ENCODE measurements at regions not wholly inside any gene's neighbourhood (a gene's known extent, or its start where the extent isn't known, plus 50 kb on each side); places are given as distances from the start of the nearest gene placed in this dataset.

DNA sequence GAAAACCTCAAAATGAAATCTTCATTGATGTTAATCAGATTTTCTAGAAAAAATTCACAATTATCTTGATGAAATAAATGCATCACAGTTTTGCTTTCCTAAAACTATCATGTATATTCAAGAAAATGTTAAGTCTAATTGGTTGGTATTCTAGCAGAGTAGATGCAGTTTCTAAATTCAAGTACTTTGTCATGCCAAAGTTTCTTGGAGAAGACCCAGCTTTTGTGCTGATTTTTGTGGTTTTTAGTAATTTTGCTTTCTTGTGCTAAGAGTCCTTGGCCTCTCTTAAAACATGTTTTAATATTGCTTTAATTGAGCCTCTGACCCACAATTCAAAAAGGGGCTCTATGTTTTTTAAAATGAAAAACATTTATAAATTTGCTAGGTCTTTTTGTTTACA, 924.8 kb upstream of the PTPRD start:
- H3K36me3 ChIP-seq (ENCODE audit: insufficient read depth, low read depth, low read length): no peaks in the 10 kb centered on the region
- H3K4me3 ChIP-seq (ENCODE audit: low read length): no peak overlapping the region
- H3K9me3 ChIP-seq (ENCODE audit: insufficient read depth, low read depth, low read length): no peaks in the 10 kb centered on the region
- no peak overlapping the region for H3K9ac ChIP-seq (ENCODE audit: low read depth, low read length)
- no peaks in the 10 kb centered on the region for H3K4me1 ChIP-seq (ENCODE audit: insufficient read depth, low read length)
- no peak overlapping the region for H3K27ac ChIP-seq (ENCODE audit: low read length)
- H3K27me3 ChIP-seq (ENCODE audit: insufficient read depth, low read length): no peaks in the 10 kb centered on the region

- no peaks in the 10 kb centered on the region for H3K27me3 ChIP-seq (ENCODE audit: insufficient read depth, low read length)
- H3K4me1 ChIP-seq (ENCODE audit: insufficient read depth, low read length): no peaks in the 10 kb centered on the region
- H3K27ac ChIP-seq (ENCODE audit: low read length): no peak overlapping the region
- no peaks in the 10 kb centered on the region for H3K9me3 ChIP-seq (ENCODE audit: insufficient read depth, low read depth, low read length)
- no peaks in the 10 kb centered on the region for H3K36me3 ChIP-seq (ENCODE audit: insufficient read depth, low read depth, low read length)
- H3K4me3 ChIP-seq (ENCODE audit: low read length): no peak overlapping the region
- no peak overlapping the region for H3K9ac ChIP-seq (ENCODE audit: low read depth, low read length)
Observed at GRCh38 chr9:11542781-11543180, 930.0 kb upstream of the PTPRD start.

- Histone ChIP-seq H3K27ac (ENCODE audit: low read length) (no peak overlapping the region), H3K4me3 (ENCODE audit: low read length) (no peak overlapping the region), H3K27me3 (ENCODE audit: insufficient read depth, low read length) (no peaks in the 10 kb centered on the region), H3K9me3 (ENCODE audit: insufficient read depth, low read depth, low read length) (no peaks in the 10 kb centered on the region), H3K4me1 (ENCODE audit: insufficient read depth, low read length) (no peaks in the 10 kb centered on the region), H3K36me3 (ENCODE audit: insufficient read depth, low read depth, low read length) (no peaks in the 10 kb centered on the region), H3K9ac (ENCODE audit: low read depth, low read length) (no peak overlapping the region)
Observed at GRCh38 chr9:11546231-11546630, 933.4 kb upstream of the PTPRD start.

- Histone ChIP-seq H3K4me3 (ENCODE audit: low read length) (no peak overlapping the region), H3K9me3 (ENCODE audit: insufficient read depth, low read depth, low read length) (no peaks in the 10 kb centered on the region), H3K9ac (ENCODE audit: low read depth, low read length) (no peak overlapping the region), H3K27me3 (ENCODE audit: insufficient read depth, low read length) (no peaks in the 10 kb centered on the region), H3K36me3 (ENCODE audit: insufficient read depth, low read depth, low read length) (no peaks in the 10 kb centered on the region), H3K4me1 (ENCODE audit: insufficient read depth, low read length) (no peaks in the 10 kb centered on the region; the same call in 1 of the 2 replicates), H3K27ac (ENCODE audit: low read length) (no peak overlapping the region)
Observed at GRCh38 chr9:11549311-11549794, 936.6 kb upstream of the PTPRD start.

DNA sequence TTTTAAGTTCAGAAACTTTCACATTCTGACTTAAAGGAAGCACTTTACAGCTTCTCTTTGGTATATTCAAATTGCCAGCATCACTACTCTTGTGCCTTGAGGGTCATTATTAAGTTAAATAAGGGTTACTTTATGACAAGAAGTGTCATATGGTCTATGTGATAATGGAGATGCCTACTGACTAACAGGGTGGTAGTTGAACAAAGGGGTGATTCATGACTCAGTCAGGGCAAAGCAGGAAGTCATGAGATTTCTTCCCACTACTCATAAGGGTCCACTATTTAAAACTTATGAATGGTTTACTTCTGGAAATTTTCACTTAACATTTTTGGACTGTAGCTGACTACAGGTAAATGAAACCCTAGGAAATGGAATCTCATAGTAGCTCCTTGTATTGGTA, 938.3 kb upstream of the PTPRD start:
- Histone ChIP-seq H3K27me3 (ENCODE audit: insufficient read depth, low read length) (no peaks in the 10 kb centered on the region), H3K9me3 (ENCODE audit: insufficient read depth, low read depth, low read length) (no peaks in the 10 kb centered on the region), H3K27ac (ENCODE audit: low read length) (no peak overlapping the region), H3K36me3 (ENCODE audit: insufficient read depth, low read depth, low read length) (no peaks in the 10 kb centered on the region), H3K9ac (ENCODE audit: low read depth, low read length) (no peak overlapping the region), H3K4me3 (ENCODE audit: low read length) (no peak overlapping the region), H3K4me1 (ENCODE audit: insufficient read depth, low read length) (no peaks in the 10 kb centered on the region; the same call in 1 of the 2 replicates)

GRCh38 chr9:11558043-11558442, 945.2 kb upstream of the PTPRD start:
- no peak overlapping the region for H3K27ac ChIP-seq (ENCODE audit: low read length)
- no peak overlapping the region for H3K4me3 ChIP-seq (ENCODE audit: low read length)
- no peak overlapping the region for H3K9ac ChIP-seq (ENCODE audit: low read depth, low read length)
- no peaks in the 10 kb centered on the region; the same call in 1 of the 2 replicates for H3K4me1 ChIP-seq (ENCODE audit: insufficient read depth, low read length)
- no peaks in the 10 kb centered on the region for H3K36me3 ChIP-seq (ENCODE audit: insufficient read depth, low read depth, low read length)
- no peaks in the 10 kb centered on the region for H3K9me3 ChIP-seq (ENCODE audit: insufficient read depth, low read depth, low read length)
- no peaks in the 10 kb centered on the region for H3K27me3 ChIP-seq (ENCODE audit: insufficient read depth, low read length)

DNA sequence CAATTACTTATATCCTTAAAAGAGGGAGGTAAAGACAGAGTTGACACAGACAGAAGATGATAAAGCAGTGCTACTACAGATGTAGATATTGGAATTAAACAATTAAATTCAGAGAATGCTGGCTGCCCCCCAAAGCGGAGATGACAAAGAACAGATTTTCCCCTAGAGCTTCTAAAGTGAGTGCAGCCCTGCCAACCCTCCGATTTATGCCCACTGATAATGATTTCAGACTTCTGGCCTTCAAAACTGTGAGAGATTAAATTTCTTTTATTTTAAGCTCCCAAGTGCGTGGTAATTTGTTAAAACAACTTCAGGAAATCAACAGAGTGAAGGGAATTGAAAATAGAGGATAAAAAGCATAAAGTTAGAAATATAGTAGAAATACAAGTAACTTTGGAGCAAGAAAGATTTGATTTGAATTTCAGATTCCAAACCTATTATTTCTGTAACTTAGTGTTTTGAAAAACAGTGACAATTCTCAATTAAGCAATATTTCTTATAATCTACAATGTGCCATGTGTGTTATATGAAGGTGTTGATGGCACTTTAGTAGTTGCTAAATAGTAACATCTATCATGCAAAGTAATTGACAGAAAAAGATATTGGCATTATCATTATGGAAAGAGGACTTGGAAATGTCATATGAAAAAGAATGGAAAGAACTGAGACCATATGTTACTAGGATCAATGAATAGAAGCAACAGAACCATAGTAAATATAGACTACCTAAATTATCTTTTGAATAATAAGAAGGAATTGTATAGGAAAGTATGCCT, 946.4 kb upstream of the PTPRD start:
- H3K4me3 ChIP-seq (ENCODE audit: low read length): no peak overlapping the region
- no peaks in the 10 kb centered on the region for H3K27me3 ChIP-seq (ENCODE audit: insufficient read depth, low read length)
- H3K27ac ChIP-seq (ENCODE audit: low read length): no peak overlapping the region
- H3K4me1 ChIP-seq (ENCODE audit: insufficient read depth, low read length): no peaks in the 10 kb centered on the region
- H3K36me3 ChIP-seq (ENCODE audit: insufficient read depth, low read depth, low read length): no peaks in the 10 kb centered on the region
- H3K9me3 ChIP-seq (ENCODE audit: insufficient read depth, low read depth, low read length): no peaks in the 10 kb centered on the region
- H3K9ac ChIP-seq (ENCODE audit: low read depth, low read length): no peak overlapping the region

GRCh38 chr9:11577522-11577921, 964.7 kb upstream of the PTPRD start:
- Histone ChIP-seq H3K9ac (ENCODE audit: low read depth, low read length) (no peak overlapping the region), H3K4me3 (ENCODE audit: low read length) (no peak overlapping the region), H3K27ac (ENCODE audit: low read length) (no peak overlapping the region), H3K9me3 (ENCODE audit: insufficient read depth, low read depth, low read length) (no peaks in the 10 kb centered on the region), H3K4me1 (ENCODE audit: insufficient read depth, low read length) (no peaks in the 10 kb centered on the region), H3K27me3 (ENCODE audit: insufficient read depth, low read length) (no peaks in the 10 kb centered on the region), H3K36me3 (ENCODE audit: insufficient read depth, low read depth, low read length) (no peaks in the 10 kb centered on the region)

DNA sequence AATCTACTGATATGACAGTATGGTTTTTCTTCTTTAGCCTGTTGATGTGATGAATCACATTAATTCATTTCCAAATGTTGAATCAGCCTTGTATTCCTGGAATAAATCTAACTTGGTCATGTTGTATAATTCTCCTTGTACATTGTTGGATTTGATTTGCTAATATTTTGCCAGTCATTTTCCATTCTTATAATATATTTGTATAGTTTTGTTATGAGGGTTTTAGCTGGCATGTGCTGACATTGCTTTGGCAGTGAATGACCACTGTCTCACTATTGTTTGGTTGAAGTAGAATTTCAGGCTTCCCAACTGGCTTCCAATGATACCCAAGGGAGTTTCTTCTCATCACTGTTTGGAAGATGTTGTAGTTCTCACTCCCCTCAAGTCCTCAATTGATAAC, 983.0 kb upstream of the PTPRD start:
- no peak overlapping the region for H3K4me3 ChIP-seq (ENCODE audit: low read length)
- H3K9ac ChIP-seq (ENCODE audit: low read depth, low read length): no peak overlapping the region
- no peaks in the 10 kb centered on the region for H3K4me1 ChIP-seq (ENCODE audit: insufficient read depth, low read length)
- no peaks in the 10 kb centered on the region for H3K36me3 ChIP-seq (ENCODE audit: insufficient read depth, low read depth, low read length)
- no peak overlapping the region for H3K27ac ChIP-seq (ENCODE audit: low read length)
- H3K9me3 ChIP-seq (ENCODE audit: insufficient read depth, low read depth, low read length): no peaks in the 10 kb centered on the region
- no peaks in the 10 kb centered on the region for H3K27me3 ChIP-seq (ENCODE audit: insufficient read depth, low read length)

DNA sequence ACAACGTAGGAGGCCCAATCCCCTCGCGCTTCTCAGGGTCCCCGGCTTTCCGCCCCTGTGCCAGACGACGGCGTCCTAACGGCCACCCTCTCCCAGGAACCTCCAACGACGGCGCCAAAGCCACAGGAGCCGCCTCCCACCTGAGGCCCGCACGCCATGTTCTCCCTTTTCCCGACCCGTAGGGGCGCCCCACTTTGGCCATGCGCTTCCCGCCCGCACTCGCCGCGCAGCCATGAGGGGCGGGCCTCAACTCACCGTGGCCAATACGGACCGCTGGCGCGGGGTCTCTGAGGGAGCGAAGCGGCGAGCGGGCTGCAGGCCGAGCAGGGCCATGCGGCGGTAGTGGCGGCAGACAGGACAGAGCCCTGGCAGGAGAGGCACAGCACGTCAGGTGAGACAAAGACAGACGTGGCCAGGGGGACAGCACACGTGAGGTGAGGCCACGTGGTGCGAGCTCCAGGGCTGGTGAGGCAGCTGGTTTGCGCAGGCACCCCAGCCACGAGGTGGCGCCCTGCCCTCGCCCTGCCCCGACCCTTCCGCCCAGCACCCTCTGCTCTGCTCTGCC, 1005.5 kb upstream of the PTPRD start:
- no peaks in the 10 kb centered on the region for H3K36me3 ChIP-seq (ENCODE audit: insufficient read depth, low read depth, low read length)
- H3K4me1 ChIP-seq (ENCODE audit: insufficient read depth, low read length): no peaks in the 10 kb centered on the region
- H3K27me3 ChIP-seq (ENCODE audit: insufficient read depth, low read length): no peaks in the 10 kb centered on the region
- H3K4me3 ChIP-seq (ENCODE audit: low read length): no peak overlapping the region
- H3K9ac ChIP-seq (ENCODE audit: low read depth, low read length): no peak overlapping the region
- no peak overlapping the region for H3K27ac ChIP-seq (ENCODE audit: low read length)
- no peaks in the 10 kb centered on the region for H3K9me3 ChIP-seq (ENCODE audit: insufficient read depth, low read depth, low read length)

DNA sequence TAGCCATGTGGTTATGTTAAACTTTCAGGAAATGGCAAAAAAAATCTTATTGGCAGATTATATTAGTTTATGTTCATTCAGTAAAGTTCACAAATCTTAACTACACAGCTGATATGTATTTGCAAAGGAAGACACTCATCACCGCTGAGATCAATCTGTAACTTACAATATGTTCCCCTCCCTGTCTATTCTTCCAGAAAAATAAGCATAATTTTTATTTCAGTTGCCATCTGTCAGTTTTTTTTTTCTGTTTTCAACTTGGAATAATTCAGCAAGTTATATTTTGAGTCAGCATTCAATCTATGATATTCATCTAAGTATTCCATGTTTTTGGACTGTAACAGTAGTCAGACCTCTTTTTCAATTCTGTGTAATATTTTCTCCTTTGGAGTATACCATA, 1019.9 kb upstream of the PTPRD start:
- H3K9me3 ChIP-seq (ENCODE audit: insufficient read depth, low read depth, low read length): no peaks in the 10 kb centered on the region
- H3K36me3 ChIP-seq (ENCODE audit: insufficient read depth, low read depth, low read length): no peaks in the 10 kb centered on the region
- H3K9ac ChIP-seq (ENCODE audit: low read depth, low read length): no peak overlapping the region
- H3K27ac ChIP-seq (ENCODE audit: low read length): no peak overlapping the region
- H3K4me1 ChIP-seq (ENCODE audit: insufficient read depth, low read length): no peaks in the 10 kb centered on the region
- no peak overlapping the region for H3K4me3 ChIP-seq (ENCODE audit: low read length)
- H3K27me3 ChIP-seq (ENCODE audit: insufficient read depth, low read length): no peaks in the 10 kb centered on the region

DNA sequence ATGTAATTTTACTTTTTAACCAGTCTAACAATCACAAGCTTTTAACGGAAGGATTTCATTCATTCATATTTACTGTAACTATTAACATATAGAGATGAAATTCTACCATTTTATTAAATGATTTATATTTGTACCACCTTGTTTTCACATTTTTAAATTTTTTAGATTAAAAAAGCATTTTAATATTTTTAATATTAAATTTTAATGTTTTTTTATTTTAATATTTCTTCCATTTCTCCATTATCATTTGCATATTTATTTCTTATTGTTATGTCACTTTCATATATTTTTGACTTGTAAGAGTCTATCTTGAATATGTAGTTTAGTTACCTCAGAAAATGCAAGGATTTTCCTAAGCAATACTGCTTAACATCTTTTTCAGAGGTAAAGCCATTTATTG, 1034.0 kb upstream of the PTPRD start:
- H3K9me3 ChIP-seq (ENCODE audit: insufficient read depth, low read depth, low read length): no peaks in the 10 kb centered on the region
- H3K4me3 ChIP-seq (ENCODE audit: low read length): no peak overlapping the region
- no peaks in the 10 kb centered on the region for H3K4me1 ChIP-seq (ENCODE audit: insufficient read depth, low read length)
- no peaks in the 10 kb centered on the region for H3K27me3 ChIP-seq (ENCODE audit: insufficient read depth, low read length)
- no peaks in the 10 kb centered on the region for H3K36me3 ChIP-seq (ENCODE audit: insufficient read depth, low read depth, low read length)
- no peak overlapping the region for H3K9ac ChIP-seq (ENCODE audit: low read depth, low read length)
- H3K27ac ChIP-seq (ENCODE audit: low read length): no peak overlapping the region

Data from iPS-20b (cell line).